ENCODE measurements at regions not wholly inside any gene's neighbourhood (a gene's known extent, or its start where the extent isn't known, plus 50 kb on each side); places are given as distances from the start of the nearest gene placed in this dataset.

DNA sequence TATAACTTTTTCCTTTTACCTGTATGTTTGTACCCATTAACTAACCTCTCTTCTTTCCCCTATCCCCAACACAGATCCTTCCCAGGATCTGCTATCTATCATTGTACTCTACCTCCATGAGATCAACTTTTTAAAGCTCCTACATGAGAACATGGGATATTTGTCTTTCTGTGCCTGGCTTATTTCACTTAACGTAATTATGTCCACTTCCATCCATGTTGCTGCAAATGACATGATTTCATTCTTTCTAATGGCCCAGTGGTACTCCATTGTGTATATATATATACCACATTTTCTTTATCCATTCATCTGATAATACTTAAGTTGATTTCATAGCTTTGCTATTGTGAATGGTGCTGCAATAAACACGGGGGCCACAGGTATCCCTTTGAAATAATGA, 135.9 kb upstream of the THUMPD2 start:
- Histone ChIP-seq H3K27me3 (no peaks in the 10 kb centered on the region), H3K4me3 (no peak overlapping the region), H3K9me3 (no peaks in the 10 kb centered on the region), H3K27ac (no peak overlapping the region), H3K4me1 (no peaks in the 10 kb centered on the region), H3K36me3 (no peaks in the 10 kb centered on the region)
- DNase-seq (ENCODE audit: low spot score in 2 of 2): no peak
- WGBS, 2 donors: 80 to 89% methylated on average over 2 of the region's 2 CpGs
- TF ChIP-seq POLR2A (IDR thresholded peaks at IDR 0.05) (no peak), EP300 (IDR thresholded peaks at IDR 0.05) (no peak)
- TF ChIP-seq, protein P1, sequence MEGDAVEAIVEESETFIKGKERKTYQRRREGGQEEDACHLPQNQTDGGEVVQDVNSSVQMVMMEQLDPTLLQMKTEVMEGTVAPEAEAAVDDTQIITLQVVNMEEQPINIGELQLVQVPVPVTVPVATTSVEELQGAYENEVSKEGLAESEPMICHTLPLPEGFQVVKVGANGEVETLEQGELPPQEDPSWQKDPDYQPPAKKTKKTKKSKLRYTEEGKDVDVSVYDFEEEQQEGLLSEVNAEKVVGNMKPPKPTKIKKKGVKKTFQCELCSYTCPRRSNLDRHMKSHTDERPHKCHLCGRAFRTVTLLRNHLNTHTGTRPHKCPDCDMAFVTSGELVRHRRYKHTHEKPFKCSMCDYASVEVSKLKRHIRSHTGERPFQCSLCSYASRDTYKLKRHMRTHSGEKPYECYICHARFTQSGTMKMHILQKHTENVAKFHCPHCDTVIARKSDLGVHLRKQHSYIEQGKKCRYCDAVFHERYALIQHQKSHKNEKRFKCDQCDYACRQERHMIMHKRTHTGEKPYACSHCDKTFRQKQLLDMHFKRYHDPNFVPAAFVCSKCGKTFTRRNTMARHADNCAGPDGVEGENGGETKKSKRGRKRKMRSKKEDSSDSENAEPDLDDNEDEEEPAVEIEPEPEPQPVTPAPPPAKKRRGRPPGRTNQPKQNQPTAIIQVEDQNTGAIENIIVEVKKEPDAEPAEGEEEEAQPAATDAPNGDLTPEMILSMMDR (IDR thresholded peaks at IDR 0.05): no peak

DNA sequence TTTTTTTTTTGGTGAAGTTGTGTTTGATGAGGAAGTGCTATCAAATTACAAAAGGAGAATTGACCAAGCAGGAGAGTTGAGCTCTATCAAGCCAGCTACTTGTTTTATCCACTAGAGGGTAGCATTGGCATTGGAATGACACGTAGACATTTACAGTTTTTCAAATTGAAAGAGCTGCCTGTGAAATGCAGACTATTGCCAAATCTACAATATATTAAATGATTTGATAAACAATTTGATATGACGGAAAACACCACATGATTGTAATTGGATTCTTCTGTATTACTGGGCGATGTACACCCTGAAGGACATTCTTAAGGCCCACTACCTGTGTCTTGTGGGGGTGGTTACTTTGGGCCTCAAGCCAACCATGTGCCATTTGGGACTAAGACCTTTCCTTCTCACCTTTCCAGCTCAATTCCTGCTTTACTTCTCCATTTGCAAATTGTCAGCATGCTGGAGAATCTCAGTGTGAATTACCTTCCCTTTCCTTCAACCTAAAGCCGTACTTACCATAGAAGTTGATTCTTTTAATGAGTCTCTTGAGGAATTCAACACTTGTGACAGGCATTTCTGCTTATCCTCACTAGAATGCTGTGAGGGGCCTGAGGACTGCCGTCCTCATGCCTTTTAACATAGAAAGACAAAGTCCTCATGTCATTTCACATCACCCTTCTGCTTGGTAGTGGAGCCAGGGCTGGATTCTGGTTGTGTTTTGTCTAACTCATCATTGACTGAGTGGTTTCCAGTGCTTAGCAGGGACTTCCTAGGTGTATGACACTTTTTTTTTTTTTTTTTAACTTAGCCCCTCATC, 134.8 kb upstream of the THUMPD2 start:
- H3K4me1 ChIP-seq: no peaks in the 10 kb centered on the region
- TF ChIP-seq, protein P1 (IDR thresholded peaks at IDR 0.05): peak; percentile 60 to 77 (median 73)
- TF ChIP-seq POLR2A (IDR thresholded peaks at IDR 0.05): no peak
- peak in 1 of 2 donors; percentile 50 for DNase-seq (ENCODE audit: low spot score in 2 of 2)
- 30 to 33% methylated on average over 5 of the region's 5 CpGs for WGBS, 2 donors
- H3K27me3 ChIP-seq: no peaks in the 10 kb centered on the region
- H3K36me3 ChIP-seq: no peaks in the 10 kb centered on the region
- H3K9me3 ChIP-seq: no peaks in the 10 kb centered on the region
- no peak overlapping the region for H3K4me3 ChIP-seq
- H3K27ac ChIP-seq: no peak overlapping the region

DNA sequence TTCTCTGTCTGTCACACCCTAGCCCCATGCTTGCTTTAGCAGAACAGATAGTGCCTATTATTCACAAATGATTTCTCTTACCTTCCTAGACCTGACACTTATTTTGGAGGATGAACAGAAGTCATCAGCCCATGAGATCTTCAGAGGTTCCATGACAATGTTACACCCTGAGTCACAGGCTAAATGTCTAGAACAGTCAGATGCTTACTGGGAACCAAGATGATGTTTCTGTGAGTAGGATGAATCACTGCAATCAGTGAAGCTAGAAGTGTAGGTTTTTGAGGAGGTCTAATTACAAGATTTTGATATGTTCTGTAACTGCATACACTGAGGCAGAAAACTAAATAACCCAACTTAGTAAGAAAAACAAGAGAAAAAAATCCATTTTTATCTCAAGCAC, 123.0 kb upstream of the THUMPD2 start:
- H3K27me3 ChIP-seq: no peaks in the 10 kb centered on the region
- H3K36me3 ChIP-seq: no peaks in the 10 kb centered on the region
- no peak overlapping the region for H3K4me3 ChIP-seq
- H3K4me1 ChIP-seq: no peaks in the 10 kb centered on the region
- H3K27ac ChIP-seq: no peak overlapping the region
- TF ChIP-seq POLR2A (IDR thresholded peaks at IDR 0.05): no peak
- no peak for TF ChIP-seq EP300 (IDR thresholded peaks at IDR 0.05)
- TF ChIP-seq, protein P1 (IDR thresholded peaks at IDR 0.05): no peak
- H3K9me3 ChIP-seq: no peaks in the 10 kb centered on the region
- DNase-seq (ENCODE audit: low spot score in 2 of 2): no peak

DNA sequence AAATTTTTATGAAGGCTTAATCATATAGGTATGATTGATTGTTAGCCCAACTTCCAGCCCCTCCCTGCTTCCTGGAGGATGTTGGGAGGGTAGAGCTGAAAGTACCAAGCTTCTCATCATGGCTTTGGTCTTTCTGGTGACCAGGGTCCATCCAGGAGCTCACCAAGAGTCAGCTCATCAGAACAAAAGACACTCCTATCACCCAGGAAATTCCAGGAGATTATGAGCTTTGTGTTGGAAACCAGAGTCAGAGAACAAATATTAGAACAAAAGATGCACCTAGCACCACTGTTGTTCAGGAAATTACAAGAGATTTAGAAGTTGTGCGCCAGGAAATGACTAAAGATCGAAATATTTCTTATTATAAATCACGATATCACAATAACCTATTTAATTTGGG, 119.9 kb upstream of the THUMPD2 start:
- Histone ChIP-seq H3K27me3 (no peaks in the 10 kb centered on the region), H3K9me3 (no peaks in the 10 kb centered on the region), H3K4me1 (no peaks in the 10 kb centered on the region), H3K27ac (no peak overlapping the region), H3K4me3 (no peak overlapping the region), H3K36me3 (no peaks in the 10 kb centered on the region)
- 69 to 94% methylated on average over 3 of the region's 3 CpGs for WGBS, 2 donors
- TF ChIP-seq, protein P1 (IDR thresholded peaks at IDR 0.05): no peak
- TF ChIP-seq POLR2A (IDR thresholded peaks at IDR 0.05) (no peak), EP300 (IDR thresholded peaks at IDR 0.05) (no peak)
- no peak for DNase-seq (ENCODE audit: low spot score in 2 of 2)

DNA sequence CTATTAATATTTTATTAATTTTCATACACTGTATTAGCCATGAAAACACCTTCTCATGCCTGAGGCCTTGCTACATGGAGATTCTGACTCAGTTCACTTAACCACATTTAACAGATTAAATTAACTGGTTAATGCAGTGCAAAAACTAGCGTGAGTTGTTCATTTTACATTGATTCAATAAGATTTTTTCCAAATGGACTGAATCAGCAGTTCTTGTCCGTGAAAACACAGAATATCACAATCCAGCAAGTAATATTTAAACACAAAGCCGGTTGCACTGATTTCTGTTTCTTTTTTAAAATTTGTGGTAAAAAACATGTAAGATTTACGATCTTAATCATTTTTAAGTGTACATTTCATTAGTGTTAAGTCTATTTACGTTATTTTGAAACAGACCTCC, 118.2 kb upstream of the THUMPD2 start:
- TF ChIP-seq, protein P1 (IDR thresholded peaks at IDR 0.05): no peak
- TF ChIP-seq EP300 (IDR thresholded peaks at IDR 0.05) (no peak), POLR2A (IDR thresholded peaks at IDR 0.05) (no peak)
- Histone ChIP-seq H3K4me3 (no peak overlapping the region), H3K36me3 (no peaks in the 10 kb centered on the region), H3K9me3 (no peaks in the 10 kb centered on the region), H3K27me3 (no peaks in the 10 kb centered on the region), H3K4me1 (no peaks in the 10 kb centered on the region), H3K27ac (no peak overlapping the region)
- DNase-seq (ENCODE audit: low spot score in 2 of 2): no peak
- WGBS, 2 donors: 81 to 85% methylated on average over 5 of the region's 5 CpGs
